HG02870 (cell line): ENCODE measurements at regions not wholly inside any gene's neighbourhood (a gene's known extent, or its start where the extent isn't known, plus 50 kb on each side); places are given as distances from the start of the nearest gene placed in this dataset.
"Not testable (repeated sequence)": the region's sequence is repeated elsewhere in the genome, so short reads cannot be mapped to it uniquely, and the experiment has no call there.

Source experiments
- ATAC-seq: cut with Tn5 transposase; IDR thresholded peaks from one replicate; pipeline ENCODE4 v1.9.1; 2021; ENCODE audit warnings: mild to moderate bottlenecking, moderate library complexity; ENCODE audit not compliant: unreplicated experiment

- no peak for ATAC-seq
These were observed 150.9 kb upstream of the STMND1 start for GRCh38 chr6:16950825-16951495.

- ATAC-seq = no peak
These were observed 151.5 kb upstream of the STMND1 start for GRCh38 chr6:16950302-16950701.

- ATAC-seq = no peak
These were observed 152.1 kb upstream of the STMND1 start for GRCh38 chr6:16949716-16950115.

GRCh38 chr6:16948396-16948795 lies 153.5 kb upstream of the STMND1 start:
- no peak for ATAC-seq

- no peak for ATAC-seq
These were observed 154.4 kb upstream of the STMND1 start for GRCh38 chr6:16947375-16948015.

- ATAC-seq = no peak
These were observed 157.3 kb upstream of the STMND1 start for GRCh38 chr6:16944596-16944995.

GRCh38 chr6:16939839-16940238 lies 162.0 kb upstream of the STMND1 start:
- no peak for ATAC-seq

GRCh38 chr6:16939351-16939750 lies 162.5 kb upstream of the STMND1 start:
- no peak for ATAC-seq

GRCh38 chr6:16936893-16937292 lies 165.0 kb upstream of the STMND1 start:
- no peak for ATAC-seq

GRCh38 chr6:16933961-16934360 lies 167.9 kb upstream of the STMND1 start:
- ATAC-seq = no peak

- ATAC-seq = no peak
These were observed 168.3 kb upstream of the STMND1 start for GRCh38 chr6:16933532-16933931.

- no peak for ATAC-seq
These were observed 168.9 kb upstream of the STMND1 start for GRCh38 chr6:16932920-16933319.

GRCh38 chr6:16931079-16931478 lies 169.8 kb upstream of the ATXN1 start:
- not testable (repeated sequence) for ATAC-seq

GRCh38 chr6:16930432-16930831 lies 169.2 kb upstream of the ATXN1 start:
- ATAC-seq = no peak

GRCh38 chr6:16929809-16930208 lies 168.5 kb upstream of the ATXN1 start:
- no peak for ATAC-seq

GRCh38 chr6:16928387-16928786 lies 167.1 kb upstream of the ATXN1 start:
- ATAC-seq = no peak

GRCh38 chr6:16927205-16927604 lies 165.9 kb upstream of the ATXN1 start:
- no peak for ATAC-seq

GRCh38 chr6:16925461-16925860 lies 164.2 kb upstream of the ATXN1 start:
- no peak for ATAC-seq

GRCh38 chr6:16922282-16922681 lies 161.0 kb upstream of the ATXN1 start:
- ATAC-seq = no peak

GRCh38 chr6:16921399-16922110 lies 160.3 kb upstream of the ATXN1 start:
- ATAC-seq = no peak

GRCh38 chr6:16918586-16918985 lies 157.3 kb upstream of the ATXN1 start:
- ATAC-seq = no peak

- ATAC-seq = no peak
These were observed 152.9 kb upstream of the ATXN1 start for GRCh38 chr6:16914184-16914583.
